Adrenal gland (tissue), 9 donors: ENCODE measurements at regions not wholly inside any gene's neighbourhood (a gene's known extent, or its start where the extent isn't known, plus 50 kb on each side); places are given as distances from the start of the nearest gene placed in this dataset.

Source experiments
- DNase-seq, 7 donors: peaks; one replicate each; pipeline ENCODE4 v3.0.0-alpha.2; 2019 to 2020
- H3K27ac ChIP-seq, 5 donors: fragments of 200-600 bp; sonication (generic) in 4 of 5; 1 replicate in 3 of 5; 2 replicates in 2 of 5; pipeline versions ENCODE4 v1.5.1 to v1.8.0; 2016 to 2020; ENCODE audit warnings: mild to moderate bottlenecking in 1 of 5
- H3K27me3 ChIP-seq: fragments of 200-600 bp; 2 replicates; pipeline ENCODE4 v1.8.0; 2021
- H3K36me3 ChIP-seq, 2 donors: fragments of 200-600 bp; replicated peaks in 1 of 2; 1 replicate in 1 of 2; 2 replicates in 1 of 2; pipeline versions ENCODE4 v1.5.1 to v1.8.0; 2018 to 2022
- H3K4me1 ChIP-seq, 2 donors: fragments of 200-600 bp; replicated peaks in 1 of 2; 1 replicate in 1 of 2; 2 replicates in 1 of 2; pipeline versions ENCODE4 v1.5.1 to v1.8.0; 2018 to 2021
- H3K4me3 ChIP-seq, 4 donors: fragments of 200-600 bp; sonication (generic) in 3 of 4; one replicate each; pipeline ENCODE4 v1.5.1; 2016 to 2018
- H3K9me3 ChIP-seq, 3 donors: fragments of 200-600 bp; sonication (generic) in 1 of 3; replicated peaks in 1 of 3; 1 replicate in 2 of 3; 2 replicates in 1 of 3; pipeline versions ENCODE4 v1.5.1 to v1.8.0; 2016 to 2021
- CTCF ChIP-seq, 6 experiments: fragments of 450-650 bp in 4 of 6; fragments of 200-600 bp in 2 of 6; sonication (generic) in 1 of 6; IDR thresholded peaks; 1 replicate in 5 of 6; 2 replicates in 1 of 6; pipeline versions ENCODE4 v1.5.1 to v1.8.0; 2016 to 2021; ENCODE audit warnings: antibody characterized with exemption in 6 of 6, mild to moderate bottlenecking in 2 of 6, moderate library complexity in 1 of 6
- POLR2A ChIP-seq, 2 donors: fragments of 450-650 bp; IDR thresholded peaks; one replicate each; pipeline ENCODE4 v1.6.1; 2017; ENCODE audit warnings: antibody characterized with exemption in 2 of 2, mild to moderate bottlenecking in 2 of 2, moderate library complexity in 1 of 2
- WGBS, 4 donors: extraction: QIAGEN DNeasy Blood & Tissue Kit in 2 of 4; methylation state at CpG; one replicate each; pipeline versions ENCODE4 v1.1.5 to v1.1.7; 2013 to 2017; 5-methylcytosine and 5-hydroxymethylcytosine counted together
- intact Hi-C, 2 donors: fragments of 100-400 bp; cut with DNase I; formaldehyde crosslinking; loops; one replicate each; pipeline versions ENCODE4 v1.14.1 to v1.15.0; 2022 to 2023
- donor health status: healthy with polysubstance abuse.
- donor health status: Bipolar disorder and iron deficiency.
- donor health status: DM: yes; HTN: yes; CAD: no.
- donor health status: DM: no; HTN: no; CAD: no.
- donor health status: DM: no; HTN: no; CAD: no.

GRCh38 chr6:12504325-12504966, 212.1 kb upstream of the PHACTR1 start:
- no peak for DNase-seq
- Histone ChIP-seq H3K9me3 (no peaks in the 10 kb centered on the region), H3K36me3 (no peaks in the 10 kb centered on the region), H3K27ac (no peak overlapping the region), H3K4me3 (no peak overlapping the region), H3K4me1 (peaks cover 0 to 3% of the 10 kb centered on the region in 2 donors), H3K27me3 (no peaks in the 10 kb centered on the region)
- 83 to 91% (median 89%) methylated on average over 2 of the region's 2 CpGs for WGBS, 4 donors
- intact Hi-C loops, result no loop called here
- no peak for TF ChIP-seq POLR2A (IDR thresholded peaks at IDR 0.05)
- peak in 5 of 6 experiments; percentile 13 to 36 (median 24) for TF ChIP-seq CTCF (IDR thresholded peaks at IDR 0.05)

GRCh38 chr6:12505486-12505885, 211.1 kb upstream of the PHACTR1 start:
- Histone ChIP-seq H3K36me3 (no peaks in the 10 kb centered on the region), H3K27me3 (no peaks in the 10 kb centered on the region), H3K4me1 (peaks cover 0 to 3% of the 10 kb centered on the region in 2 donors), H3K27ac (no peak overlapping the region), H3K4me3 (no peak overlapping the region), H3K9me3 (no peaks in the 10 kb centered on the region)
- intact Hi-C loops, result no loop called here
- no peak for DNase-seq
- TF ChIP-seq CTCF (IDR thresholded peaks at IDR 0.05) (no peak), POLR2A (IDR thresholded peaks at IDR 0.05) (no peak)
- 61 to 81% (median 71%) methylated on average over 4 of the region's 4 CpGs for WGBS, 4 donors

- DNase-seq, result no peak
- Histone ChIP-seq H3K27ac (no peak overlapping the region), H3K4me3 (no peak overlapping the region), H3K36me3 (no peaks in the 10 kb centered on the region), H3K27me3 (no peaks in the 10 kb centered on the region), H3K9me3 (no peaks in the 10 kb centered on the region), H3K4me1 (peaks cover 0 to 3% of the 10 kb centered on the region in 2 donors)
- intact Hi-C loops, result no loop called here
- WGBS, 4 donors, result 90 to 97% (median 93%) methylated on average over 2 of the region's 2 CpGs
- no peak for TF ChIP-seq CTCF (IDR thresholded peaks at IDR 0.05)
- TF ChIP-seq POLR2A (IDR thresholded peaks at IDR 0.05), result no peak
These were observed 210.4 kb upstream of the PHACTR1 start for GRCh38 chr6:12506159-12506558.

GRCh38 chr6:12507636-12508035, 208.9 kb upstream of the PHACTR1 start:
- Histone ChIP-seq H3K27ac (no peak overlapping the region), H3K9me3 (no peaks in the 10 kb centered on the region), H3K4me3 (no peak overlapping the region), H3K4me1 (peaks cover 0 to 3% of the 10 kb centered on the region in 2 donors), H3K27me3 (no peaks in the 10 kb centered on the region), H3K36me3 (no peaks in the 10 kb centered on the region)
- TF ChIP-seq CTCF (IDR thresholded peaks at IDR 0.05), result no peak
- no peak for TF ChIP-seq POLR2A (IDR thresholded peaks at IDR 0.05)
- 48 to 68% (median 58%) methylated on average over 3 of the region's 3 CpGs for WGBS, 4 donors
- intact Hi-C loops, result no loop called here
- DNase-seq, result no peak
